Activated CD8-positive, alpha-beta memory T cell treated with anti-CD3 and anti-CD28 coated beads for 1 hour (primary cell): ENCODE measurements at regions not wholly inside any gene's neighbourhood (a gene's known extent, or its start where the extent isn't known, plus 50 kb on each side); places are given as distances from the start of the nearest gene placed in this dataset.
"Not testable (repeated sequence)": the region's sequence is repeated elsewhere in the genome, so short reads cannot be mapped to it uniquely, and the experiment has no call there.

Experiments
- DNase-seq, 2 donors: peaks; one replicate each; pipeline ENCODE4 v3.0.0-alpha.2; 2020; ENCODE audit warnings: low read depth in 1 of 2; ENCODE audit errors: extremely low read depth in 1 of 2

DNA sequence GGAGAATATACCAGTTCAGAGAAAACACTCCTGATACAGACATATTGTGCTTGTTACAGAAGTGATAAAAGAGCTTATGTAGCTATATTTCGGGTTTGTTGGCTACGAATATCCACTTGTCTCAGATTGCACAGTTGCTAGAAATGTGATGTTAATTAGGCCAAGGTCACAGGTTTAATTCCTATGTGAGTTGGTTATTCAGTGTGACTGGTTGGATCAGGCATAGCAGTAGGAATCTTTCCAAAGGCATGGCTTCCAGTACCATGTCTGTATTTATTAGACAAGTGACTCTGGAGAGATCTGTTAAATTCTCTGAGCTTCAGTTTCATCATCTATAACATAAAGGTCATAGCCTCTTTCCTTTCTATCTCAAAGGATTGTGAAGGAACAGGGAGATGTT is 152.7 kb upstream of the KITLG start:
- DNase-seq: no peak

DNA sequence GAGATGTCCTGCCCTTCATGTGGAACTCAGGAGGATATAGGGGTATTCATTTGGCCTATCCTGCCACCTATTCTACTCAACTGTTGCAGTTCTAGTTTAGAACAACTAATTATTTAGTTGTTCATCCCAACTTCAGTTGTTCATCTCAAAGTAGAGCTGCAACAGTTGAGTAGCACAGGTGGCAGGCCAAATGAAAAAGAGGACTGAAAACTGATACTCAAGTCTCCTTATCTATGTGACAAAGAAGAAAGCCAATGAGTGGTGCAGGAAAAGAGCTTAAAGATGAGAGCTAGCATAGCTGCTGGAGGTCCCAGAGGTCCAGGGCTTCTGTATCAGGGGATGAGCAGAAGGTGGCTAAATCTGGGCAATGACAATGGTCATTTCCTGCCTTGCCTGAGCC is 148.9 kb upstream of the KITLG start:
- no peak for DNase-seq

- DNase-seq: no peak
Observed at GRCh38 chr12:88726806-88727720, 146.8 kb upstream of the KITLG start.

DNA sequence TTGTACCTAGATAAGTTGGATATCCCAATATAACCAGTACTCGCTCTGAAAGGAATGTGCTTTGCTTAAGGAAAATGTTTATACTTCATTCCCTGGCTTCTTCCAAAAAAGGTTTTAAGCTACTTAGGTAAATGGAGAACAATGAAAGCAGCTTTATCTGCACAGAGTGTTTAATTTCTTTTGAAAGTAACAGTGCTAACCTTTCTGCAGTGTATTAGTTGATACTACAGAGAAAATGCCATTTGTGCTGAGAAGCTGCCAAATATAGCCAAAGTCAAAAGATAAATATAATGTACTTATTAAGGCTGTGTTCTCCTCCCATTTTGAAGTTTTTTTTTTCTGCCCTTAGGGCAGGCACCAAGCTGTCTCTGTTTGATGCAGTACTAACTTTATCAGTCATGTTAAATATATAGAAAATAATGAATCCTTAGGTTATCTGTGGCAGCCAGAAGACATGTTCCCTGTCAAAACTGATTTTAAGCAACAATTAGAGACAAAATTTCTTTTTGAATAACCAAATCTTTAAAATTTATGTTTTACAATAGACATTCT is 145.4 kb upstream of the KITLG start:
- DNase-seq: no peak

DNA sequence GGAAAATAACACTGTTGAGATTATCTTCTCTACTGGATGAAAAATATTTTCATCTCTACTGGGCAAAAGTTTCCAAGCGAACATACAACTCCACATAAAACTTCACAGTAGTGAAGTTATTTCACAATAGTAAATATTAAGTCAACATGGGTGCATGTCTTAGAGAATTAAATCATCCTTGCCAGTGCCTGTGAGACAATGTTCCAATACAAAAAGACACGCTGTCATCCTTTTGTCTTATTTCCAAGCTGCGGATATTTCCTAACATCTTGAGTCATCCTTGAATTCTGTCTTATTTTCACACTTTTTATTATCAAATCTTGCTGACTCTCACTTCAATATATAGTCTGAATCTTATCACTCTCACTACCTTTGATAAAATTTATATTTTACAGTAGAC is 142.9 kb upstream of the KITLG start:
- DNase-seq: no peak

DNA sequence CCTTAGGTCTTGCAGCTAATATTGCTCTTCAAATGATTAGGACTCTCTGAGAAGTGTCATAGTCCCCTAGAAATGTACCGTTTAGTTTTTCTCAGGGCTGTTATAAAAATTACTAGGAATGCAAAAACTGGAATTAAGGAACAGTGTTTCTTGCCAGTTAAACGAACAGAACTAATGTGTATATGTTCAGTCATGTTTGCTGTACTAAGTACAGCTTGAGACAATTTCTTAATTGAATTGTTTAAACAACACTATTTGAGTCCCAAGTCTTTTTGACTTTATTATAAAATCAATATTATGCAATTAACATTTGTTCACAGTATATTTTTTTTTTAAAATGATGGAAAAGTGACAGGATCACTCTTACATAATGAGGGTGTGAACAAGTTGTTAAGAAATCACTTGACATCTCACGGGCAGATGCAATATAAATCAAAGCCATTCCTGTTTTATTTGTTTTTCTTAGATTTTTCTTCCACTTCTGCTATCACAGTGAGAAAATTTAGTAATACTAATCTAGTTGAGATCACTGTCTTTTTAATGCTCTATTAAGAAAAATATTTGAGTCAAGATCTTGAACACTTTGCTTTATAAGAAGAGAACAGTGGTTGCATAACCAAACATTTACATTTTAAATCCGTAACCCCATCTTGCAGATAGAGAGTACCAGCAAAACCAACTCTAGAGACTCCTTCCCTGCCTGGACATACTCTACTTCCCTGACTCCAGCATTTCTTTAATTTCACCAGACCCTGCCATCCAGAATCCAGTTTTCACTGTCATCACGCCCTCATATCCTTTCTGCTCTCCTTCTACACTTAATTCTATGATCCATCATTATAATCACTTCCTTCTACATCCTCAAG is 140.7 kb upstream of the KITLG start:
- DNase-seq: no peak

DNA sequence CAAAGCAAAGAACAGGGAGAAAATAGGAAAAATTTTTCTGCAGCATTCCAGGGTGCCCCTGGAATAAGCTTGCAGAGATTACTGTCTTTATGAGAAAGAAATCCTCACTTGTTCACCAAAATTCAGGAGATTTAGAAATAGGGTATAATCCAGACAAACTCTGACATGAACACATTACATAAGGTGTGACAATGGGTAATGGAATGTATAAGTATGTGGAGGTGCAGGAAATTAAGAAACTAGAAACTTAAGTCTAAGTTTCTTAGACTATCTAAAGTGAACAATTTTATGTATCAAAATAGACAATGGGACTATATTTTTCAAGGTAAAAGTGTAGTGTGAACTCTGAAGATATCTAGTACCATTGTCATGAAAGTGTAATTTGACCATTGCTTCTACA is 140.0 kb upstream of the KITLG start:
- DNase-seq: no peak

GRCh38 chr12:88717188-88717587 is 136.9 kb upstream of the KITLG start:
- DNase-seq: no peak

GRCh38 chr12:88716240-88716639 is 136.0 kb upstream of the KITLG start:
- DNase-seq: no peak

DNA sequence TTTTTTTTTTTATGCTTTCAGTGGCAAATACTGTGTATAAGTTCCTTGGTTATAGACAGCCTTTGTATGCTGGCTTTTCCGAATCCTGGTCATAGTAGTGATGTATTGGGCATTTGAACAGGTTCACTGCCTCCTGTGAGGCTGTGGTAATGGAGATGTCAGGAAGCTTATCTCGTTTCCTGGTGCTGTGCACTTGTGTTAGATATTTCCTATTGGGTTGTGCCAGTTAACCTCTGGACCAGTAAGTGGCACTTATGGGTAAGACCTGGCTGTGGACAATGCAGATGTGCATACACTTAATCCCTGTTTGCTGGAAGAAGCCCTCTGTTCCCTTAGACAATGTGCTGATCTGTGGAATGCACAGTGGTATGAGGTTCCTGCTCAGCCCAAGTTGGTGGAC is 135.4 kb upstream of the KITLG start:
- DNase-seq: no peak

- DNase-seq: not testable (repeated sequence)
Observed at GRCh38 chr12:88714263-88714882, 134.1 kb upstream of the KITLG start.

- no peak for DNase-seq
Observed at GRCh38 chr12:88707800-88708199, 127.5 kb upstream of the KITLG start.

DNA sequence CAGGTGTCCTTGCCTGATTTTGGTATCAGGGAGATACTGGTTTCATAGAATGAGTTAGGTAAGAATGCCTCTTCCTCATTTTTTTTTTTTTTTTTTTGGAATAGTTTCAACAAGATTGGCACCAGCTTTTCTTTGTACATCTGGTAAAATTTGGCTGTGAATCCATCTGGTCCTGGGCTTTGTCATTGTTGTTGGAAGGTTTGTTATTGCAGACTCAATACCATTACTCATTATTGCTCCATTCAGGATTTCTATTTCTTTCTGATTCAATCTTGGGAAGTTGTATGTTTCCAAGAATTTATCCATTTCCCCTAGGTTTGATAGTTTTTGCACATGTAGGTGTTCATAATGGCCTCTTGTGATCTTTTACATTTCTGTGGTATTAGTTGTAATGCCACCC is 126.0 kb upstream of the KITLG start:
- no peak for DNase-seq

- no peak for DNase-seq
Observed at GRCh38 chr12:88703790-88704189, 123.5 kb upstream of the KITLG start.

DNA sequence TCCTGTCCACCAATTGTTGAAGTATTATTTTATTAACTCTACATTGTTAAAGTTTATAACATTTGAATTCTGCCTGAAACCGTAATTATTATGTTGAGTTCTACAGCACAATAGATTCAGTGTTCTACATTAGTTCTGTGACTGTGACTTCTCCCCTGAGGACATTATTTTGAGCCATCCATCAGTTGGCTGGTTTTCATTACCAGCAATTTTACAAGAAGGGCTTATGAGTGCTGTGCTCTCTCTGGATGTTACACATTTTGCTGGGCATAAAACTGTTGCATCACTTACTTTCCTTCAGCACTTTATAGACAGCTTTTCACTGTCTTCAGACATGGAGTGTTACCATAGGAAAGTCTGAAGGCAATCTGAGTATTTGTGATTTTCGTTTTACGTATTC is 118.2 kb upstream of the KITLG start:
- DNase-seq: no peak

DNA sequence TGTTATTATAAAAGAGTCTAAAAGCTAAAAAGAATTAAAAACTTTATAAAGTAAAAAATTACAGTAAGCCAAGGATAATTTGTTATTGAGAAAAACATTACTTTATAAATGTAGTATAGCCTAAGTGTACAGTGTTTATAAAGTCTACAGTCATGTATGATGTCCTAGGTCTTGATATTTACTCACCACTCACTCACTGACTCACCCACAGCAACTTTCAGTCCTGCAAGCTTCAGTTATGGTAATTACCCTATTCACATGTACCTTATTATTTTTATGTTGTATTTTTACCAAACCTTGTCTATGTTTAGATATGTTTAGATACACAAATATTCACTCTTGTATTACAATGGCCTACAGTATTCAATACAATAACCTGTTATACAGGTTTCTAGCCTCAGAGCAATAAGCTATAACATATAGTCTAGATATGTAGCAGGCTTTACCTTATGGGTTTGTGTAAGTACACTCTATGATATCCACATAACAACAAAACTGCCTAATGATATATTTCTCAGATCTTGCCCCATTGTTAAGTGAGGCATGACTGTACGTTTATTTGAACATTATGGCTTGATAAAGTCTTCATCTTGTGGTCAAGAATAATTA is 113.7 kb upstream of the KITLG start:
- DNase-seq: no peak

GRCh38 chr12:88691811-88692210 is 111.5 kb upstream of the KITLG start:
- DNase-seq: no peak

GRCh38 chr12:88684610-88685009 is 104.3 kb upstream of the KITLG start:
- DNase-seq: no peak

DNA sequence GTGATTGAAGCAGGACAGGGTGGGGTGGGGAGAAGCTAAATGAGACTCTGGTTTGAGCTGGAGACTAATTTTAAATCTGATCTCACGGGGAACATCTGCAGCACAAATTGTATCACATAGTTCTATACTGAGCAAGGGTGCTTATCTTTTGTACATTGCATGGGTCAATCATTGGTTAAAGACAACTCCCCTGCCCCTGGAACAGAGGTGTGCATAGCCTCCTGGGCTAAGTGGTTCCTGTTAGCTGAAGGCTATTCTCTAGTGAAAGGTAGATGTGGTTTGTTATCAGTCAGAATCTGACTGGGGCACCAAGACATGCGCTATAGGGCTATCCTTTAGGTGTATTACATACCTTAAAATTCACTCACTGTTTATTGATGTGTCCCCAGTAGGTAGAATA is 103.9 kb upstream of the KITLG start:
- DNase-seq: no peak

DNA sequence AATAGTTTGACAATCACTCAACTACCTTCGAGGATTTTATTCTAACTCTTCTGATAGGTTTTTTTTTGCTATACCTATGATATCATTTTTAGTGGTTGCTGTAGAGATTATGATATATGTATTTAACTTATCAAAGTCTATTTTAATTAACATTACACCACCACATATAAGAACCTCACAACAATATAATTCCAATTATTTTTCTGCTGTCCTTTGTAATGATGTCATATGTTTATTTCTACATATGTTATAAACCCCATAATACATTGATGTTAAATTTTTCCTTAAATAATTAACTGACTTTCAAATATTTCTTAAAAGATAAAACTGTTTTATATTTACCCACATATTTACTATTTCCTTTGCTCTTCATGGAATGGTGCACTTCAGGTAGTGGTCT is 103.4 kb upstream of the KITLG start:
- DNase-seq: no peak

DNA sequence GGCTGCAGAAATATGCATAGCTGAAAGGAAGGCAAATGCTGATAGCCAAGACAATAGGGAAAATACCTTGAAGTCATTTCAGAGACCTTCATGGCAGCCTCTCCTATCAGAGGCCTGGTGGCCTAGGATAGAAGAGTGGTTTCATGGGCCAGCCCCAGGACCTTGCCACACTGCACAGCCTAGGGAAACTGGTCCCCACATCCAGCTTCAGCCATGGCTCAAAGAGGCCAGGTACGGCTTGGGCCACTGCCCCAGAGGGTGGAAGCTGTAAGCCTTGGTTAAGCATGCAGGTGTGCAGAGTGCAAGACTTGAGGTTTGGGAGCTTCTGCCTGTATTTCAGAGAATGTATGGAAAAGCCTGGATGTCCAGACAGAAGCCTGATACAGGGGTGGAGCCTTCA is 101.0 kb upstream of the KITLG start:
- DNase-seq: no peak
